RPMI7951 (cell line): ENCODE measurements at regions not wholly inside any gene's neighbourhood (a gene's known extent, or its start where the extent isn't known, plus 50 kb on each side); places are given as distances from the start of the nearest gene placed in this dataset.

Experiments
- DNase-seq: peaks from one replicate; pipeline ENCODE4 v3.0.0-alpha.2; 2012; ENCODE audit warnings: low read depth

DNA sequence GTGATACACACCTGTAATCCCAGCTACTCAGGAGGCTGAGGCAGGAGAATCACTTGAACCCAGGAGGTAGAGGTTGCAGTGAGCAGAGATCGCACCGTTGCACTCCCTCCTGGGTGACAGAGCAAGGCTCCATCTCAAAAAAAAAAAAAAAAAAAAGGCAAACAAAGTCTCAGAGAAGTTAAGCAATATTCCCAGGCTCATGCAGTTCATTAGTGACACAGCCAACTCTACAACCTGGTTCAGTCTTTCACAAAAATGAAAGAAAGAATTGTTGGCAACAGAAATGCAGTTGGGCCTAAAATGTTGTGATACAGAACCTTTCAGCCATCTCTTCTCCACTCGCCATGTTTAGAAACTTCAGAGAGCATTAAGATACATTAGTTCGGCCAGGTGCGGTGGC is 242.1 kb downstream of the LTN1 start:
- no peak for DNase-seq

DNA sequence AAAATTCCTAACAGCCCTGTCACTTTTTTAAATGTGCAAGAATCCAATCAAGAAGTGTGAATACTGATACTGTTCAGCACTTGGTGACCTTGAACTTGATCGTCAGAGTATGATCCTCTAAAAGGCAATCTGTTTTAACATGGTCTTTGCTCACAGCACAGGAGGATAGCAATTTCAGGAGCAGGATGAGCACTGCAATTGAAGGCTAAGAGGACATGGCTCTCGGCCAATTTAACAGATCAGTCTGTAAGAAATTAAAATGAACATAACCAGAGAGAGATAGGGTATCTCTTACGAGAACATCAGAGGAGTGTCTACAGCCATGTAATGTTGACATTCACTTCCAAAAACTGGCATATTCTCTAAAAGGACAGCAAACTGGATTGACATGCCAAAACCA is 243.1 kb downstream of the LTN1 start:
- DNase-seq = no peak

DNA sequence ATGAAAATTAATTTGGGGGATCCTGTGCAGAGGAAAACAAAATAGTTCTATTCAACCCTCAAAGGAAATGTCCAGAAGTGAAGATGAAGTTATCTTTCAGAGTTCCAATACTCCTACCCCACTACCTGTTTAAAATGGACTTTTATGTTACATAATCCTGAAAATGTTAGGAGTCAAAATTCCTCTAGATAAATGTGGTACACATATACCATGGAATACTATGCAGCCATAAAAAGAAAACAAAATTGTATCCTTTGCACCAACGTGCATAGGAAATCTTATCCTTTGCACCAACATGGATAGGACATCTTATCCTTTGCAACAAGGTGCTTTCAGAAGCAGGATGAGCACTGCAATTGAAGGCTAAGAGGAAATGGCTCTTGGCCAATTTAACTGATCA is 245.2 kb downstream of the LTN1 start:
- DNase-seq = no peak

DNA sequence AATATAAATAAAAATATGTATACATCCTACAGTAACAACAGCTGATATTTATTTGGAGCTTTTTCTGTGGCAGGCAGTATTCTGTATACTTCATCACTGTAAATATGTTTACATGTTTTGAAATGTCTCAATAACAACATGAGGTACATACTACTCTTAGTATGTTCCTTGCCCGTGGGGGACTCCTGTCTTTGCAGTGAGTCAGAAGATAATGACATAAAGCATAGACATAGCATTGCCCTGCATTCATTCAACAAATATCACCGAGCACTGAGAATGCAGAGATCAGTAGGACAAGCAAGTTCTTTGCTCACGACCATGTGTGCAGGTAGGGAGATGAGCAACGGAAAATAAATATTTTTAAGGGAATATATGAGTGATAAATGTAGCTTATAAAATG is 246.5 kb downstream of the LTN1 start:
- no peak for DNase-seq

DNA sequence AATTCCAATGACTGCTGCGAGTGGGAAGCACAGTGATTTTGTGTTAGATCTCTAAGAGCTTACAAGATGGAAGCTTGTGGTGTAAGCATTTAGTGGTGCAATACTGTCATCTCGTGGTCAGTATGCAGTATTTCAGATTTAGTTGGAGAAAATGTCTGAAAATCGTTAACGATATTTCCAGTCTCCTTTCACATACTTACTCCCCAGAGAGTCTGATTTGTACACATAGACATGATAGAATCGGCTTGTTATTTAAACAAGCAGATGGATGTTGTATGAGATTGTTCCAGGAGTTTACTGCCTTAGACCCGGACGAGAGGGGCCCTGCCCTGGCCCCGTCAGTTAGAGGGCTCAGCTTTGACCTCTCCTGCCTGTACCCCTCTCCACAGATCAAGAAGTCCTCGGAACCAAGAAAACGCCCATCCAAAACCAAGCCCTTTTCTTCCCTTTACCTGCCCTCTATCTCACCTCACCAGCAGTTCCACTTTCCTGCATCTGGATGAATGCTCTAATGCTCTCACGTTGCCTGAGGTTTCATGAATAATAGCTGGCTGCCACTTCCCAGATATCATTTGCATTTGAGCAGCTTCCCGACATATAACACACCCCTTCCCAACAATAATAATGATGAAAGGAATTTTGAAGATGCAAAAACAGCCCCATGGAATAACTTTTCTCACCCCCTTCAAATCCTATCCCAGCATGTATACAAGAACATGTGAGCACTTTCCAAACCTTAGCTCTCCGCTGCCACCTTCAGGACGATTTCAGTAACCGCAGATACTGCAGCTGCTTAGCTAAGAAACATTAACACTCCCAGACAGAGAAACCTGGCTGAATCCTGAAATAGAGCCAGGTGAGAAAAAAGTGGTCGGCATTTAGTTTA is 247.3 kb downstream of the LTN1 start:
- DNase-seq = peak; percentile 68

DNA sequence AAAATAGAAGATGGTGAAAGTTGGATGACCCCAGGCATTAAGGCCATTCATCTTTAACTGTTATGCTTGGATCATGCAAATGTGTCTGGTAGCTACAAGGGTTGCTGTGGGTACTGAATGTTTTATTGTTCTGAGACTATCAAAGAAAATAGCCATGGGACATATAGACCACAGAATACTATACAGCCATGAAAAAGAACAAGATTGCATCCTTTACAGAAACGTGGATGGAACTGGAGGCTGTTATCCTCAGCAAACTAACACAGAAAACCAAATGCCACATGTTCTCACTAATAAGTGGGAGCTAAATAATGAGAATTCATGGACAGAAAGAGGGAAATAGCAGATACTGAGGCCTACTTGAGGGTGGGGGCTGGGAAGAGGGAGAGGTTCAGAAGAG is 249.0 kb downstream of the LTN1 start:
- no peak for DNase-seq

DNA sequence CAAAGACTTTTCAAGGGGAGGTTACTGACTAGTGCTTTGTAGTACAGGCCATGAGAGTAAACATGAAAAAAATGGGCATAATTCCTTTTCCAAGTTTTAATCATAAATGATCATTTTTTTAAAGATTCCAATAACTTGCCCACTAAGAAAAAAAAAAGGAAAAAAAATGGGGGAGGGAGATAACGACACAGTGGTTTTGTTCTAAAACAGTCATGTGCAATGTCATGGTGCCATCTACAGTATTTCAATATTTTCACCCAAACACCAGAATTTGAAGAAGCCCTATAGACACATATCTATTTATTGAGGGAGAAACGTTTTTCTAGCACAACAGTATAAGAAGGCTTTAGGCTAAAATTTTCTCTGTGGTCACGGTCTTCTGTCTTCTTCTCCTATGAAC is 250.2 kb downstream of the LTN1 start:
- no peak for DNase-seq

DNA sequence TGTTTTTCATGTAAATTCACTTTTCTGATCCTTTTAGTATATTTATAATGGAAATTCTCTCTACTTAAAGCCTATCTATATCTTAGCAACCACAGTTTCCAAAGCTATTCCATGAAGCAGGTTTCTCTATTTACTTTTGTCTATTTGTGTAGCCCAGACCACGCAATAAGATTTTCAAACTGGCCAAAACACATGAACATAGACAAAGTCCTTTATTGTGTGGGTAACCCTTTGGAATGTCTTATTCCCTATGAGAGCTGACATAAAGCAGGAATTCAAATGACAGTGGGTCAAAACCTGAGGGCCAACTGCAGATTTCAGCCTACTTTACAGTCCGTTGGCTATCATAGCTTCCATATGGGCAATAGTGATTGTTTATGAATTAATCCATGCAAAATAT is 252.6 kb downstream of the LTN1 start:
- no peak for DNase-seq

DNA sequence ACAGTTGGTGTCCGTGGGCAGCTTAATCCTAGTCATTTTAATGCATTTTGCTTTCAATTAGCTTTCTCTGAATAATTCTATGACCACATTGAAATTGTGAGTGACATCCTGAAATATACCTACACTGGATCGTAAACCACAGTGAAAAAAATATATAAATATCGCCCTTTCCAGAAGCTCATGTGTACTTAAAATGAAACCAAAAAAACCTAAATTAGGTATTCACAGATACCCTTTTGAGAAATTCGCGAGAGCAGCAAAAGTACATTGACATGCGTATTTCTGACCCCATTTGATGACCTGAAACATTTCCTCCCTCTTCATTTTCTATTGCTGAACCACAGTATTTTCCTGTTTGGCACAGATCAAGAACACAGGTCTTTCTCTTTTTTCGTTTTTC is 253.8 kb downstream of the LTN1 start:
- DNase-seq = no peak

DNA sequence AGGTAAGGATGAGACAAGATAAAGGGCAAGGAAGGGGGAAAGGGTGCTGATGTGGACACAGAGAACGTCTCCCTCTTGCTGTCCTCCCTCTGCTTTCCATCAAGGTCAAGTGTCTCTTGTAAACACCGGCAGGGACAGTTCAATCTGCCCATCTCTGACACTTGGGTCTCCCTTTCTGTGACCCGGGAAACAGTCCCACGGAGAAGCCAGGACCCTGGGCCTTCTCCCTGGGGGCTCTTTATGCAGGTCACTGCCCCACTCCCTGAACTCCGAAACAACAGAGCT is 254.3 kb downstream of the LTN1 start:
- no peak for DNase-seq

DNA sequence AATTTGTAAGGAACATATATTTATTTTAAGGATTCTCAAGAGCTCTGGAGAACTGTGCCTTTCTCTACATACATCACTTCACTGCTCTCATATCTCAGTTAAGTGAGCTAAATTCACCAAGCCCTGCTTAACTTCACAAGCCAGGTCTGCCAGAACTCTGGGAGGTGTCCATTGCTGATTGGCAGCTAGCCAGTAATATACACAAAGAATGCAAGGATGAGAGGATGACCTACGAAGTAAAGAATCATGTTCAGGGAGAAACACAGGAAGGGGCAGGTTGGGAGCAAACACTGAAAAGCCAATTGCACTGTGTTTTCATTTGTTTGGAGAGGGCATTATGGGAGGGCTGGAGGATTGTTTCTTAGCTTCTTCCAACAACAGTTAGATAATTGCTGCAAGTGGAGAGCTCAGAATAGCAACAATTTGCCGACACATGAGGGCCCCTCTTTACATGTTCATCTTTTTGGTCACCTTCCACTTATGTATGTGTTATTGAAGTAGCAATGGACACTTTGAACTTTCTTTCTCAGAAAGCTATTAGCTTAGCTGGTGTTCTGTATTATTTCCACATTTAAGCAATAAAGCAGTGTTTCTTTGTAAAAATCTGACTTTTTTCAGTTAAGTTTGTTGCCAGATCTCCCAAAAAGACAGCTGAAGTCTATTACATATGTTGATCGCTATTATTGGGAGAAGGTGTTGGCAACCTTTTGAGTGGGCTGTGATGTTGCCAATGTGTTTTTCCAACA is 254.8 kb downstream of the LTN1 start:
- no peak for DNase-seq

DNA sequence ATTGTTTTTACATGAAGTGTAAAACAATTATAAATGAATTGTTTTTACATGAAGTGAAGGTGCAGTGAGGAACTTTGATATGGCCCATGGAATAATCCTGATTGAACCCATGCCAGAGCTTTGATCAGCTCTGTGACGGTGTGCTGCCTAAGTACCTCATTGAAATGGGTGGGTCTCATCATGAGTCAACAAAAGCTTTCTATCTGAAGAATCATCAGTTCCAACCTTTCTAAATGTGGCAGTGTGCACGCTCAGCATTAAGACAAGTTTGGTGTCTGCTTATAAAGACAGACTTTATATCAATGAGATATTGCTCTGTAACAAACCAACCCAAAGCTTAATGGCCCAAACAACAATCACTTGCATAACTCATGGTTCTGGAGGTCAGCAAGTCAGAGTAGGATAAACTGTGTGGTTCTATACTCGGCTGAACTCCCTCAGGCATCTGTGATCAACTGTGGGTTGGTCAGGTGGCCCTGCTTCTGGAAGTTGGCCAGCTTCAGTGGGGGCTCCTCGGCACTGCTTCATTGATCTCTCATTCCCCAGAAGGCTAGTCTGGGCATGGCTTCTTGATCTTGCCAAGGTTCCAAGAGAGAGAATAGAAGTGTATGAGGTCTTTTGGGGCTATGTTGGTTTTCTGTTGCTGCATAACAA is 258.0 kb downstream of the LTN1 start:
- no peak for DNase-seq

DNA sequence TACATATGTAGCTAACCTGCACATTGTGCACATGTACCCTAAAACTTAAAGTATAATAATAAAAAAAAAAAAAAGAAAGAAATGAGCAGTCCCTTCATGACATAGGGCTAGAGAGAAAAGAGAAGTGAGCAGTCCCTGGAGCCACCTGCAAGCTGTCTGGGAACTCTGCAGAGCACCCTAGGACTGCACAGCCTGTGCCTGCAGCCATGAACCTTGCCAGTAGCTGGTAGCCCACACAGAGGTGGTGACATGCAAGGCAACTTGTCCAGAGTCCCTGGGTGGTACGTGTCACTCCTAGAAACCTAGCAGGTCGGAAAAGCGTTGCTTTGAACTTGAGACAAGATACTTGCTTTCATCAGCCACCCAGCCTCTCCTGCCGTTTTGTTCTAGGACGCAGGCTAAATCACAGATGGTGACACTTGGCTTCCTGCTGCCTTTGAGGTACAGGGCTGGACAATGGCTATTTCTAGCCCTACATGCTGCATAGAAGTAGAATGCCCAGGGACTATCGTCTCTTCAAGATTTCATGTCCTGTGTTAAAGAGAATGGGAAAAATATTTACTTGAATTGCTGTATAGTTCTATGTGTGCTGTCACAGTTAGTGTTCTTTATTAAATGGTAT is 260.9 kb downstream of the LTN1 start:
- no peak for DNase-seq

DNA sequence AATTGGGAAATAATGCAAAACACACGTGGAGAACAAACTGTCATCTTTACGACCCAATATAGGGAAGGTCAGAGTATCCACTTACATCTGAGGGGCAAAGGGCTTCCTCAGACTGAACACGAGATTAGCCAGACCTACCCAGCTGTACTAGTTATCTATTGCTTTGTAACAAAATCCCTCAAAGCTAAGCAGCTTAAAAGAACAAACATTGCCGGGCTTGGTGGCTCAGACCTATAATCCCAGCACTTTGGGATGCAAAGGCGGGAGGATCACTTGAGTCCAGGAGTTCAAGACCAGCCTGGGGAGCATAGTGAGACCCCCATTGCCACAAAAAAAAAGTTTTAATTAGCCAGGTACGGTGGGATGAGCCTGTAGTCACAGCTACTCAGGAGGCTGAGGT is 262.8 kb downstream of the LTN1 start:
- DNase-seq = no peak

DNA sequence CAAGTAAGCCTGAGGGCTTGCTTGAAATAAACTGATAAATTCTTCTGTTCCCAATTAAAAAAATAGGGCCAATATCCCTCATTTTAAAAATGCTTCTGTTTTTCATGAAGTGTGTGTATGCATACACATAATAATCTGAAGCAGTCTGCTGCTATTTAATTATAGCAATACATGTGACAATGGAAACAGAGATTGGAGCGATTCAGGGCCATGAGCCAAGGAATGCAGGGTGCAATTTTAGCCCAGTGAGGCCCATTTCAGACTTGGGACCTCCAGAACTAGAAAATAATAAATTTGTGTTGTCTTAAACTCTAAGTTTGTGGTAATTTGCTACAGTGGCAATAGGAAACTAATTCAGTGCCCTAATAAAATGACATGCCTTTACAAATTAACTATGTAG is 264.9 kb downstream of the LTN1 start:
- DNase-seq = no peak

DNA sequence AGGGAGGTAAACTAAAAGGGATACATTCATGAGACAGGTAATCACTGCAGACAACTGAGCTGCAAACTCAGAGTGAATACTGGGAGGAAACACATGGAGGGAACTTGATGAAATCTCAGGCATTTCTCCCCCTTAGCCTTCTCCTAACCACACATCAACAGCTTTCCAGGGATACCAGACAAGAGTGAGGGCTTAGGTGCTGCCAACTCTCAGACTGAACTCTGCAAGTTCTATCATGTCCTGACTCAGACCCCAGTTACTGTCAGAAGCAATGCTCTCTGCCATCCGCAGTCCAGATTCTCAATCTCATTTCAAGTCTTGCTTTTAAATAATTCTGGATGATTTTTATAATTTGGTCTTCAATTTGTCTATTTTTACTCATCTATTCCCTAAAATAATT is 267.3 kb downstream of the LTN1 start:
- no peak for DNase-seq

DNA sequence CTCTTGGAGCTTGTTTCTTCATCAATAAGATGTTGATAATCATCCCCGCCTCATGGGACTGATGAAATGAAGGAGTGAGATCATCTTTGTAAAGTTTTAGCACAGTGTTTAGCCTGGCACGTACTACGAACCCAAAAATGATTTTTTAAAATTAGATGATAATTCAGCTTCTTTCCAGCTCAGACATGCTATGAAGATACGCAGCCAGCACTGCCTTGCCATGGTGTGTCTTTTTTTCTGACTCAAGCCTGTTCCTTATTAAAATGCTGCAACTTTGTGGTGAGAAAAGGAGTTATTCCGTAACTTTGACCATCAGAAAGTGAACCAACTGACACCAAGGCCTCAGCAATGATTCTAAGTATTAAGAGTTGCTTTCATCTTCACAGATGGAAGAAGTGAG is 269.0 kb downstream of the LTN1 start:
- no peak for DNase-seq

DNA sequence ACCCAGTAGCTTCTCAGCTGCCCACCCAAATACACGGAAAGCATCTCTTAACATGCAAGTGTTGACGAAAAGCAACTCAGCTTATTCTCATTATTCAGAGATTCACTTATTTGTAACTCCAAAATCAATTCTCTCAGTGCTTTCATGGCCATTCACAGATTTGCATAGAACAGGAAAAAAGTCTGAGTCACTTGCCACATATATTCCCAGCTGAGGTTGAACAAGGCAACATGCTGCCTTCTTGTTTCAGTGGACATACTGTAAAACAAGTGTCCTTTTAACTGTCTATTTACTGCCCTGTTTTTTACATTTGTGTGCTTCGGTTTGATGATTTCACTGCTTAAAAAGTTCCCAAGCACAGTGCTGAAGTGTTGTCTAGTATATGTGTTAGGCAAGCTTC is 273.0 kb downstream of the LTN1 start:
- DNase-seq = no peak

DNA sequence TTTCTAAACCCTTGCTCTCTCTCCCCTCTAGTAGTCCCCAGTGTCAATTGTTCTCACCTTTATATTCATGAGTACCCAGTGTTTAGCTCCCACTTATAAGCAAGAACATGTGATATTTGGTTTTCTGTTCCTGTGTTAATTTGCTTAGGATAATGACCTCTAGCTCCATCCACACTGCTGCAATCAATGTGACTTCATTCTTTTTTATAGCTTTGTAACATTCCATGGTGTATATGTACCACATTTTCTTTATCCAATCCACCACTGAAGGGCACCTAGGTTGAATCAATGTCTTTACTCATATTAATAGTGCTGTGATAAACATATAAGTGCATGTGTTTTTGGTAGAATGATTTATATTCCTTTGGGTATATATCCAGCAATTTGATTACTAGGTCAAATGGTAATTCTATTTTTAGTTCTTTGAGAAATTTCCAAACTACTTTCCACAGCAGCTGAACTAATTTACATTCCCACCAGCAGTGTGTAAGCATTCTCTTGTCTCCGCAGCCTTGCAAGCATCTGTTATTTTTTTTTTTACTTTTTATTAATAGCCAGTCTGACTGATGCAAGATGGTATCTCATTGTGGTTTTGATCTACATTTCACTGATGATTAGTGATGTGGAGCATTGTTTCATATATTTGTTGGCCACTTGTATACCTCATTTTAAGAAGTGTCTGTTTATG is 277.8 kb downstream of the LTN1 start:
- no peak for DNase-seq

DNA sequence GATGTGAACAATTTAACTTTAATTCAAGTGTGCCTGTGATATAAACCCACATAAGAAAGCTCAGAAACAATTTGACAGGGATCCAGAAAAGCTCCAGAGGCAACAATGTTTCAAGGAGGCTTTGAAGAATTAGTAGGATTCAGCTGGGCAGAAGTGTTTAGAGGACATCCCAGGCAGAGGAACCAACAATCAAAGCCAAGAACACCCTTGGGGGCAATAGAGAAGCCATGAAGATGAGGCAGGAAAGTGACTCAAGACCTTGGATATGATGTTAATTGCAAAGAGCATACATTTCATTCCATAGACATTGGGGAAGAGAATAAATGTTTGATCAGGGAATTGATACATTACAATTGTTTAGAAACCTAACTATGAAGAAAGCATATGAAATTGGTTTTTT is 280.3 kb downstream of the LTN1 start:
- DNase-seq = no peak

DNA sequence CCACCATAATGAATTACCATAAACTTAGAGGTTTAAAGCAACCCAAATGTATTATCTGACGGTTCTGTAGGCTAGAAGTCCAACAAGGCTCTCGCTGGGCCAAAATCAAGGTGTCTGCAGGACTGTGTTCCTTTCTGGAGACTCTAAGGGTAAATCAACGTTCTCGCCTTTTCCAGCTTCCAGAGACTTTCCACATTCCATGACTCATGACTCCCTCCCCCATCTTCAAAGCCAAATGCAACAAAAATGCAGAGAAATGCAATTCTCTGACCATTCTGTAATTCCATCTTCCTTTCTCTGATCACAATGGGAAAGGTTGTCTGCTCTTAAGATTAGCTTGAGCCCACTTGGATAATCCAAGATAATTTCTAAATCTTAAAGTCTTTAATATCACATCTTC is 287.1 kb downstream of the LTN1 start:
- DNase-seq = no peak

DNA sequence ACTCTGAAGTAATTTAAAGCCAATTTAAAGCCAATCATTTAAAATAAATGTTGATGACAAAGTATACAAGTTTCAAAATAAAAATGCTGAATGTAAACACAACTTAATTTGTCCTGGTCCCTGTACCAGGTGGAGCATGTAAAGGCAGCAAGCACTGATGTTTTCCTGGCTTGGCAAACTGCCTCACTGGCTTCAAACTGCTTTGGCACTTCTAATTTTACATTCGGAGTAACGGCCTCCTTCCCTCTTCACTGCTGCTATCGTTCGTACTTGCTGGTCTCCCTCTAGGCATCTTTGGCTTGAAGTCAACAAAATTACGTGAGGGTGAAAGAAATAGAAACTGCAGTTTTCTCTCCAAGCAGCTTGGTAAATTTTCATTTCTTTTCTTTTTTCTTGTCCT is 287.9 kb downstream of the LTN1 start:
- DNase-seq = no peak
